PC-3 (cell line): ENCODE measurements at regions not wholly inside any gene's neighbourhood (a gene's known extent, or its start where the extent isn't known, plus 50 kb on each side); places are given as distances from the start of the nearest gene placed in this dataset.

Experiments
- ATAC-seq: fragments of 200-7000 bp; cut with Tn5 transposase; 2 replicates; pipeline ENCODE4 v1.9.1; 2020; ENCODE audit warnings: mild to moderate bottlenecking, moderate library complexity
- BruUV-seq: library from RNA; stranded (reverse); fragments of 400-500 nt; replicated peaks from 2 replicates; lab custom pipeline; 2021; lab: Mats Ljungman, UMichigan
- CTCF ChIA-PET: fragments of 300-600 bp; sonication (Branson Sonifier 250); formaldehyde crosslinking; loops from one replicate; lab custom pipeline; 2022; ENCODE audit warnings: antibody characterized with exemption; lab: Charles Lee
- POLR2A ChIA-PET: fragments of 300-600 bp; sonication (Branson Sonifier 250); formaldehyde crosslinking; loops from one replicate; lab custom pipeline; 2022; ENCODE audit warnings: antibody characterized with exemption; ENCODE audit not compliant: unreplicated experiment; lab: Charles Lee
- DNase-seq: peaks from one replicate; pipeline ENCODE4 v3.0.0-alpha.2; 2015
- H2AFZ ChIP-seq: fragments of 300-600 bp; sonication (generic); 2 replicates; pipeline ENCODE4 v1.6.0; 2016; ENCODE audit warnings: antibody characterized with exemption, low read length
- H3F3A ChIP-seq: fragments of 300-600 bp; sonication (generic); one replicate; pipeline ENCODE4 v1.6.0; 2017; ENCODE audit warnings: antibody characterized with exemption, low read length, control low read depth, mild to moderate bottlenecking; ENCODE audit not compliant: unreplicated experiment
- H3K27ac ChIP-seq: fragments of 300-600 bp; sonication (generic); 2 replicates; pipeline ENCODE4 v1.5.1; 2016; ENCODE audit warnings: mild to moderate bottlenecking, low read length
- H3K27me3 ChIP-seq: fragments of 300-600 bp; sonication (generic); 2 replicates; pipeline ENCODE4 v1.6.1; 2016; ENCODE audit warnings: low read length, mixed read lengths
- H3K36me3 ChIP-seq: fragments of 300-600 bp; sonication (generic); 2 replicates; pipeline ENCODE4 v1.6.1; 2016; ENCODE audit warnings: low read depth, mixed run types, low read length, mixed read lengths
- H3K4me1 ChIP-seq: fragments of 300-600 bp; sonication (generic); 2 replicates; pipeline ENCODE4 v1.5.1; 2016; ENCODE audit warnings: low read length; ENCODE audit not compliant: insufficient read depth
- H3K4me2 ChIP-seq: fragments of 300-600 bp; sonication (generic); 2 replicates; pipeline ENCODE4 v1.6.0; 2016; ENCODE audit warnings: low read length
- H3K4me3 ChIP-seq: fragments of 300-600 bp; sonication (generic); 2 replicates; pipeline ENCODE4 v1.5.1; 2016; ENCODE audit warnings: mild to moderate bottlenecking, low read length, mixed read lengths
- H3K79me2 ChIP-seq: fragments of 300-600 bp; sonication (generic); 2 replicates; pipeline ENCODE4 v1.6.1; 2017; ENCODE audit warnings: low read length, mixed read lengths
- H3K9ac ChIP-seq: fragments of 300-600 bp; sonication (generic); 2 replicates; pipeline ENCODE4 v1.6.0; 2016; ENCODE audit warnings: mild to moderate bottlenecking, low read length
- H3K9me2 ChIP-seq: fragments of 300-600 bp; sonication (generic); replicated peaks from 2 replicates; pipeline ENCODE4 v1.6.1; 2016; ENCODE audit warnings: mixed run types, low read length, mixed read lengths
- H3K9me3 ChIP-seq: fragments of 300-600 bp; sonication (generic); 2 replicates; pipeline ENCODE4 v1.6.1; 2016; ENCODE audit warnings: low read length, mixed read lengths
- H4K20me1 ChIP-seq: fragments of 300-600 bp; sonication (generic); 2 replicates; pipeline ENCODE4 v1.6.1; 2016; ENCODE audit warnings: low read length, mixed read lengths
- EZH2 ChIP-seq: fragments of 300-600 bp; sonication (generic); IDR thresholded peaks from one replicate; pipeline ENCODE4 v1.6.1; 2017; ENCODE audit warnings: antibody characterized with exemption, mild to moderate bottlenecking, low read length; ENCODE audit not compliant: unreplicated experiment
- EZH2phosphoT487 ChIP-seq: fragments of 300-600 bp; sonication (generic); IDR thresholded peaks from 2 replicates; pipeline ENCODE4 v1.6.1; 2018; ENCODE audit warnings: mild to moderate bottlenecking, antibody characterized with exemption, low read length, borderline replicate concordance
- intact Hi-C: fragments of 100-400 bp; cut with micrococcal nuclease; formaldehyde crosslinking; loops from 2 replicates; pipeline ENCODE4 v1.9.0; 2023
- TF ChIP-seq, protein P1 (sequence below): fragments of 300-600 bp; sonication (generic); conservative IDR thresholded peaks from 2 replicates; pipeline ENCODE4 v1.5.1; 2017; ENCODE audit warnings: antibody characterized with exemption, low read depth, mild to moderate bottlenecking, low read length

DNA sequence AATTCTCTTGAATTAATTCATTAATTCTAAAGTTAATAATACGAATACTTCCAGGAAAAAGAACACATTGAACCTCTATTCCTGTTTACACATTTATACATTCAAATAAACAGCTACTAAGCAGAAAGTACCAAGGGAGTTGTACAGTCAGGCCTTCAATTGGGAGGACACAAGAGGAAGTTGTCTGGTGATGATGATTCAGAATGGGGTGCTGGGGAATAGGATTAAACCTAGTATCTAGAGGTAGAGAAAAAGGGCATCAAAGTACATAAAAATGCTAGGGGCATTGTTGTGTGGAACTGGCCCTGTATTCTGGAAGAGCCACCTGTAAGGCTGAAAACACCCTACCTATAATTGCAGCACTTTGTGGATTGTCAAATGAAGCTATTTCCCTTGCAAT is 71.7 kb upstream of the MROH9 start:
- H3K4me1 ChIP-seq: no peaks in the 10 kb centered on the region

DNA sequence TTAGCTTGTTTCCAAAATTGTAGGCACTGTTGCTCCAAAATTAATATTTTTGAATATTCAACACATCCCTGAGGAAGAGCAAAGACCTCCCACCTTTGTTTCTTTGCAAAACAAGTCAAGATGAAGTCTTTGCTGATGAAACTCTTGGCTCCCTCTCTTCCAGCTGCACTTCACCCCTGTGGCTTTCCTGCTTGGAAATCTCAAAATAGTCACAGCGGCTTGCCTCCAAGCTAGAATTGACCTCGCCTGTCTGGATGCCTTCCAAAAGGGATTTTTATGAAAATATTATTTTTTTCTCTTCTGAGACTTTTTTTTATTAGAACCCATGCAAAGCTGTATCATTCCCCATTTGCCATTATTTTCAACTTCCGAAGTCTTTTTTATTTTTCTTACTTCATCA is 71.1 kb upstream of the MROH9 start:
- Histone ChIP-seq H3K4me2 (no peak overlapping the region), H3K4me3 (no peak overlapping the region), H4K20me1 (no peaks in the 10 kb centered on the region), H3K79me2 (no peaks in the 10 kb centered on the region), H2AFZ (no peak overlapping the region), H3K9me2 (no peaks in the 10 kb centered on the region), H3K9me3 (no peaks in the 10 kb centered on the region), H3K27ac (no peak overlapping the region), H3K27me3 (peaks cover 55% of the 10 kb centered on the region), H3K9ac (no peak overlapping the region), H3K36me3 (no peaks in the 10 kb centered on the region), H3F3A (no peaks in the 10 kb centered on the region), H3K4me1 (no peaks in the 10 kb centered on the region)
- BruUV-seq: no TSS peak
- CTCF ChIA-PET: no interaction called here
- ATAC-seq (no peak), DNase-seq (no peak)
- POLR2A ChIA-PET: no interaction called here
- intact Hi-C loops: no loop called here
- no peak for TF ChIP-seq EZH2
- TF ChIP-seq, protein P1, sequence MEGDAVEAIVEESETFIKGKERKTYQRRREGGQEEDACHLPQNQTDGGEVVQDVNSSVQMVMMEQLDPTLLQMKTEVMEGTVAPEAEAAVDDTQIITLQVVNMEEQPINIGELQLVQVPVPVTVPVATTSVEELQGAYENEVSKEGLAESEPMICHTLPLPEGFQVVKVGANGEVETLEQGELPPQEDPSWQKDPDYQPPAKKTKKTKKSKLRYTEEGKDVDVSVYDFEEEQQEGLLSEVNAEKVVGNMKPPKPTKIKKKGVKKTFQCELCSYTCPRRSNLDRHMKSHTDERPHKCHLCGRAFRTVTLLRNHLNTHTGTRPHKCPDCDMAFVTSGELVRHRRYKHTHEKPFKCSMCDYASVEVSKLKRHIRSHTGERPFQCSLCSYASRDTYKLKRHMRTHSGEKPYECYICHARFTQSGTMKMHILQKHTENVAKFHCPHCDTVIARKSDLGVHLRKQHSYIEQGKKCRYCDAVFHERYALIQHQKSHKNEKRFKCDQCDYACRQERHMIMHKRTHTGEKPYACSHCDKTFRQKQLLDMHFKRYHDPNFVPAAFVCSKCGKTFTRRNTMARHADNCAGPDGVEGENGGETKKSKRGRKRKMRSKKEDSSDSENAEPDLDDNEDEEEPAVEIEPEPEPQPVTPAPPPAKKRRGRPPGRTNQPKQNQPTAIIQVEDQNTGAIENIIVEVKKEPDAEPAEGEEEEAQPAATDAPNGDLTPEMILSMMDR: no peak

More for the DNA sequence above, 71.7 kb upstream of the MROH9 start:
- Histone ChIP-seq H3K4me2 (no peak overlapping the region), H3K9ac (no peak overlapping the region), H4K20me1 (no peaks in the 10 kb centered on the region), H2AFZ (no peak overlapping the region), H3K36me3 (no peaks in the 10 kb centered on the region), H3K27me3 (peaks cover 49% of the 10 kb centered on the region), H3K4me3 (no peak overlapping the region), H3F3A (no peaks in the 10 kb centered on the region), H3K27ac (no peak overlapping the region), H3K79me2 (no peaks in the 10 kb centered on the region), H3K9me3 (no peaks in the 10 kb centered on the region), H3K9me2 (no peaks in the 10 kb centered on the region)
- no peak for TF ChIP-seq EZH2phosphoT487
- TF ChIP-seq, protein P1: no peak
- TF ChIP-seq EZH2: no peak
- ATAC-seq (no peak), DNase-seq (no peak)
- POLR2A ChIA-PET: no interaction called here
- intact Hi-C loops: no loop called here
- CTCF ChIA-PET: no interaction called here
- no TSS peak for BruUV-seq

DNA sequence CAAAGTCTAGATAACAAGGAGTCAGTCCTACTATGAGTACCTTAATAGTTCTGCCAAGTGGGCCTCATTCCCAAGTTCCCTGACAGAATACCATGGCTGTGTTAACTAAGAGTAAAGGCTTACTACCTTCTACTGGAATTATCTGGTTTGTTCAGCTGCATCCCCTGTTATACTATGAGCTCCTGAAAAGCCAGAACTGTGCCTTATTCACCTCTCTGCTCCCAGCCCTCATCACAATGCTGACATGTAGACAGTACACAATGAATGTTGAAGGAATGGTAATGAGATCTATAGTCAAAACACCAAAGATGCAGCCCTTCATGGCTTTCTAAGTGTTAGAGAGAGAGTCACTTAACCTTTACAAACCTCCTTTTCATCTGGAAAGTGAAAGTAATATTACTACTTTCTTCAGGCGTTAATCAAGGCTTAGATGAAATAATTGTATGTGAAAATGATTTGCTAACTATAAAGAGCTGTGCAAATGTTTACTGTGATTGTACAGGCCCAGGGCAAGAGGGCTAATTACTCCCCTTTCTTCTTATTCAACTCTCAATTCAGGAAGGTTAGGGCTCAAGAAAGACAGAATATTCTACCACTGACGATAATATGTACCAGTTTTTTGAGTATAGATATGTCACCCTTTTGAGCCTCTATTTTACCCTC is 70.3 kb upstream of the MROH9 start:
- H4K20me1 ChIP-seq: no peaks in the 10 kb centered on the region
- DNase-seq (no peak), ATAC-seq (no peak)
- no TSS peak for BruUV-seq
- no peaks in the 10 kb centered on the region for H3K9me2 ChIP-seq
- H2AFZ ChIP-seq: no peak overlapping the region
- no peaks in the 10 kb centered on the region for H3K9me3 ChIP-seq
- no peaks in the 10 kb centered on the region for H3K4me1 ChIP-seq
- intact Hi-C loops: no loop called here
- H3K27ac ChIP-seq: no peak overlapping the region
- ChIA-PET CTCF (no interaction called here), POLR2A (no interaction called here)
- no peaks in the 10 kb centered on the region for H3K79me2 ChIP-seq
- TF ChIP-seq EZH2 (no peak), EZH2phosphoT487 (no peak)
- TF ChIP-seq, protein P1: no peak
- peaks cover 62% of the 10 kb centered on the region for H3K27me3 ChIP-seq
- H3K4me3 ChIP-seq: no peak overlapping the region
- H3K9ac ChIP-seq: no peak overlapping the region
- no peaks in the 10 kb centered on the region for H3K36me3 ChIP-seq
- H3K4me2 ChIP-seq: no peak overlapping the region
- no peaks in the 10 kb centered on the region for H3F3A ChIP-seq
